HFFc6 (cell line): ENCODE measurements at regions not wholly inside any gene's neighbourhood (a gene's known extent, or its start where the extent isn't known, plus 50 kb on each side); places are given as distances from the start of the nearest gene placed in this dataset.
"Not testable (repeated sequence)": the region's sequence is repeated elsewhere in the genome, so short reads cannot be mapped to it uniquely, and the experiment has no call there.

ENCODE experiments used
- DNase-seq: peaks from one replicate; pipeline ENCODE4 v3.0.0-alpha.2; 2018
- H3K27ac Mint-ChIP-seq: 2 replicates; pipeline ENCODE4 v1.8.0; 2020; ENCODE audit warnings: mild to moderate bottlenecking, mixed read lengths
- H3K27me3 Mint-ChIP-seq: 2 replicates; pipeline ENCODE4 v1.8.0; 2021; ENCODE audit warnings: mild to moderate bottlenecking, moderate library complexity, mixed read lengths; ENCODE audit not compliant: insufficient read depth
- H3K36me3 Mint-ChIP-seq: 2 replicates; pipeline ENCODE4 v1.8.0; 2021; ENCODE audit warnings: low read depth, mixed read lengths
- H3K4me1 Mint-ChIP-seq: 2 replicates; pipeline ENCODE4 v1.8.0; 2020; ENCODE audit warnings: low read depth, mixed read lengths
- H3K4me3 Mint-ChIP-seq: 2 replicates; pipeline ENCODE4 v1.8.0; 2020; ENCODE audit warnings: mild to moderate bottlenecking, moderate library complexity, mixed read lengths
- H3K9me3 Mint-ChIP-seq: 2 replicates; pipeline ENCODE4 v1.8.0; 2020; ENCODE audit warnings: mild to moderate bottlenecking, mixed read lengths
- CTCF ChIP-seq: fragments of 200-600 bp; sonication (generic); IDR thresholded peaks from 2 replicates; pipeline ENCODE4 v1.5.0; 2021; ENCODE audit warnings: antibody characterized with exemption, mild to moderate bottlenecking

GRCh38 chr18:57943723-57944122 is 100.3 kb upstream of the NEDD4L start:
- Mint-ChIP-seq H3K4me1 (peaks cover 20% of the 10 kb centered on the region), H3K4me3 (no peak overlapping the region), H3K36me3 (no peaks in the 10 kb centered on the region), H3K27me3 (peaks cover 18% of the 10 kb centered on the region), H3K27ac (no peak overlapping the region), H3K9me3 (no peaks in the 10 kb centered on the region)
- TF ChIP-seq CTCF = no peak
- peak; percentile 25 for DNase-seq

- H3K4me1 Mint-ChIP-seq = peaks cover 20% of the 10 kb centered on the region
- H3K27ac Mint-ChIP-seq = no peak overlapping the region
- no peaks in the 10 kb centered on the region for H3K36me3 Mint-ChIP-seq
- H3K4me3 Mint-ChIP-seq = no peak overlapping the region
- no peak for TF ChIP-seq CTCF
- H3K27me3 Mint-ChIP-seq = peaks cover 18% of the 10 kb centered on the region
- DNase-seq = no peak
- H3K9me3 Mint-ChIP-seq = no peaks in the 10 kb centered on the region
These were observed 101.5 kb upstream of the NEDD4L start for GRCh38 chr18:57942493-57942892.

- Mint-ChIP-seq H3K4me1 (peaks cover 20% of the 10 kb centered on the region), H3K27ac (no peak overlapping the region), H3K4me3 (no peak overlapping the region), H3K36me3 (no peaks in the 10 kb centered on the region), H3K27me3 (peaks cover 19% of the 10 kb centered on the region), H3K9me3 (no peaks in the 10 kb centered on the region)
- TF ChIP-seq CTCF = no peak
- DNase-seq = no peak
These were observed 102.1 kb upstream of the NEDD4L start for GRCh38 chr18:57941841-57942489.

- DNase-seq = no peak
- Mint-ChIP-seq H3K4me1 (peaks cover 20% of the 10 kb centered on the region), H3K27me3 (peaks cover 13% of the 10 kb centered on the region), H3K36me3 (no peaks in the 10 kb centered on the region), H3K27ac (no peak overlapping the region), H3K4me3 (no peak overlapping the region), H3K9me3 (no peaks in the 10 kb centered on the region)
- TF ChIP-seq CTCF = no peak
These were observed 103.8 kb upstream of the NEDD4L start for GRCh38 chr18:57940166-57940660.

GRCh38 chr18:57934375-57934774 is 109.7 kb upstream of the NEDD4L start:
- not testable (repeated sequence) for DNase-seq, H3K27ac Mint-ChIP-seq, H3K36me3 Mint-ChIP-seq, H3K27me3 Mint-ChIP-seq, H3K9me3 Mint-ChIP-seq, H3K4me3 Mint-ChIP-seq
- H3K4me1 Mint-ChIP-seq = peaks cover 13% of the 10 kb centered on the region; the same call in 1 of the 2 replicates

GRCh38 chr18:57931038-57931437 is 113.0 kb upstream of the NEDD4L start:
- Mint-ChIP-seq H3K36me3 (no peaks in the 10 kb centered on the region), H3K9me3 (no peaks in the 10 kb centered on the region), H3K4me3 (peak overlapping the region; percentile 72; the same call in 1 of the 2 replicates), H3K27ac (no peak overlapping the region), H3K27me3 (peaks cover 3% of the 10 kb centered on the region; the same call in 1 of the 2 replicates), H3K4me1 (peaks cover 17% of the 10 kb centered on the region)
- no peak for TF ChIP-seq CTCF
- no peak for DNase-seq
